NB4 (cell line): ENCODE measurements at regions not wholly inside any gene's neighbourhood (a gene's known extent, or its start where the extent isn't known, plus 50 kb on each side); places are given as distances from the start of the nearest gene placed in this dataset.

ENCODE experiments used
- DNase-seq: peaks from one replicate; pipeline ENCODE4 v3.0.0; 2010; ENCODE audit warnings: low read depth
- H3K4me3 ChIP-seq: one replicate; pipeline ENCODE4 v1.5.1; 2011; ENCODE audit warnings: mild to moderate bottlenecking, low read depth, low read length, moderate library complexity
- MAX ChIP-seq: IDR thresholded peaks from 2 replicates; pipeline ENCODE4 v1.6.1; 2011; ENCODE audit warnings: low read depth, low read length
- MYC ChIP-seq: IDR thresholded peaks from 2 replicates; pipeline ENCODE4 v1.6.1; 2011; ENCODE audit warnings: low read depth, low read length
- POLR2A ChIP-seq: IDR thresholded peaks from 2 replicates; pipeline ENCODE4 v1.6.1; 2011; ENCODE audit warnings: mild to moderate bottlenecking; ENCODE audit not compliant: insufficient read length; ENCODE audit errors: extremely low read depth
- TF ChIP-seq, protein P1 (sequence below): IDR thresholded peaks from one replicate; pipeline ENCODE4 v1.5.1; 2012; ENCODE audit warnings: low read depth, low read length

DNA sequence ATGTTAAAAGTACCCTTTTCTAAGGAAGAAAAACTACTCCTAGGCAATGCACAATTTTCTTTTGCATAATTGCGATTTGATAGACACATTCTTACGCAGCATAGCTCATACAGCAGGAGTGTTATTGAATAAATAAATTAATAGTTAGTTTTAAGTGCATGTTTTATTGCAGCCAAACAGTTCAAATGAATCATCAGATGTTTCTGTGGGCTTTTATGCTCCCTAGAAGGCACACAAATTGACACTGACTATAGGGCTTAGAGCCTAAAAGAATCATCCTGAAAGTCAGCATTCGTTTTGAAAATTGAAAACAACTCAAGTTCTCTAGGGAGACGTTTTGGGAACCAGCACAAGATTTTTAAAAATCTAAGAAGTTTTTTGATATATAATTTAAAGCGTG, 411.9 kb downstream of the HLX start:
- H3K4me3 ChIP-seq, result no peak overlapping the region
- TF ChIP-seq POLR2A (no peak), MYC (no peak), MAX (no peak)
- TF ChIP-seq, protein P1, sequence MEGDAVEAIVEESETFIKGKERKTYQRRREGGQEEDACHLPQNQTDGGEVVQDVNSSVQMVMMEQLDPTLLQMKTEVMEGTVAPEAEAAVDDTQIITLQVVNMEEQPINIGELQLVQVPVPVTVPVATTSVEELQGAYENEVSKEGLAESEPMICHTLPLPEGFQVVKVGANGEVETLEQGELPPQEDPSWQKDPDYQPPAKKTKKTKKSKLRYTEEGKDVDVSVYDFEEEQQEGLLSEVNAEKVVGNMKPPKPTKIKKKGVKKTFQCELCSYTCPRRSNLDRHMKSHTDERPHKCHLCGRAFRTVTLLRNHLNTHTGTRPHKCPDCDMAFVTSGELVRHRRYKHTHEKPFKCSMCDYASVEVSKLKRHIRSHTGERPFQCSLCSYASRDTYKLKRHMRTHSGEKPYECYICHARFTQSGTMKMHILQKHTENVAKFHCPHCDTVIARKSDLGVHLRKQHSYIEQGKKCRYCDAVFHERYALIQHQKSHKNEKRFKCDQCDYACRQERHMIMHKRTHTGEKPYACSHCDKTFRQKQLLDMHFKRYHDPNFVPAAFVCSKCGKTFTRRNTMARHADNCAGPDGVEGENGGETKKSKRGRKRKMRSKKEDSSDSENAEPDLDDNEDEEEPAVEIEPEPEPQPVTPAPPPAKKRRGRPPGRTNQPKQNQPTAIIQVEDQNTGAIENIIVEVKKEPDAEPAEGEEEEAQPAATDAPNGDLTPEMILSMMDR, result no peak
- no peak for DNase-seq

- no peak for DNase-seq
- H3K4me3 ChIP-seq, result no peak overlapping the region
- TF ChIP-seq, protein P1, result no peak
- no peak for TF ChIP-seq POLR2A
- TF ChIP-seq MAX, result no peak
- no peak for TF ChIP-seq MYC
Observed at GRCh38 chr1:221292652-221293051, 413.4 kb downstream of the HLX start.

- TF ChIP-seq MAX (no peak), POLR2A (no peak), MYC (no peak)
- TF ChIP-seq, protein P1, result no peak
- no peak overlapping the region for H3K4me3 ChIP-seq
- peak; percentile 28 for DNase-seq
Observed at GRCh38 chr1:221294242-221294641, 415.0 kb downstream of the HLX start.

GRCh38 chr1:221302357-221302756, 423.1 kb downstream of the HLX start:
- TF ChIP-seq MYC (no peak), POLR2A (no peak), MAX (no peak)
- TF ChIP-seq, protein P1, result no peak
- no peak overlapping the region for H3K4me3 ChIP-seq
- no peak for DNase-seq

DNA sequence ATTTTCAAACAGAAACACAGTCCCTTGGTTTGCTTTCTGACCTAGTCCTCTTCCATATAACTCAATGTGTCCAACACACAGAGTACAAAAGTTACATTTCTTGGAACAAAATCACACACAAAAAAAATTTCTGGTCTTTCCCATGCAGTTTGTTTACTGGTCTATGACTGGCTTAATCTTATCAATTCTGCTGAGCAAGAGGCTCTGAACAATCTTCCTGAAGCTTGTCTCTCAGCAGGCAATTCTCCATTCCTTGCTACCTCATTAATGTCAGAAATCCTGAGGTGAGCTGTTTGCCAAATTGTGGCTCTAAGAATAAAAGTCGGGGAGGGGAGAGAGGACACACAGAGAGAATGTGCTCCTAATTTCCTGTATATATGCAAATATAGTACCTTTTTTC, 423.6 kb downstream of the HLX start:
- no peak for TF ChIP-seq POLR2A
- TF ChIP-seq MYC, result no peak
- TF ChIP-seq, protein P1, result no peak
- no peak for TF ChIP-seq MAX
- H3K4me3 ChIP-seq, result no peak overlapping the region
- DNase-seq, result no peak

DNA sequence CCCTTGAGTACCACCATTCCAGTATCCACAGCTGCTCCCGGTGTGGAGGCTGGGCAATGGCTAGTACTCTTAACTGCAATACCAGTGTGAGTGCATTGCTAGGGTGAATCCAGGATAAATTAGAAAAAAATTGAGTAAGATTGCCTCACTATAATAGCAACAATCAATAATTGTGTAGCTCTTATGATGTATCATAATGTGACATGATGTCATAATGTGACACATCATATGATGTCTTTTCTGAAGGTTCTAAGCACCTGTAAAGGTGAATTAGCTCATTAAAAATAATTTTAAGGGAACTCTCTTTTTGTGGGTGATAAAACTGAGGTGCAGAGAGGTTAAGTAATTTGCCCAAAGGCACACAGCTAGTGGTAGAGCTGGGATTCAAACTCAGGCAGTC, 424.4 kb downstream of the HLX start:
- no peak overlapping the region for H3K4me3 ChIP-seq
- no peak for TF ChIP-seq POLR2A
- no peak for TF ChIP-seq MYC
- no peak for TF ChIP-seq MAX
- TF ChIP-seq, protein P1, result no peak
- no peak for DNase-seq
